ENCODE measurements at regions not wholly inside any gene's neighbourhood (a gene's known extent, or its start where the extent isn't known, plus 50 kb on each side); places are given as distances from the start of the nearest gene placed in this dataset.

GRCh38 chr2:222037211-222037610, 261.6 kb downstream of the PAX3 start:
- no peak for TF ChIP-seq NFRKB (IDR thresholded peaks at IDR 0.05)
- no peak for TF ChIP-seq SUZ12 (IDR thresholded peaks at IDR 0.05)
- TF ChIP-seq L3MBTL2 (conservative IDR thresholded peaks at IDR 0.05): no peak
- no peak for TF ChIP-seq FOXM1 (IDR thresholded peaks at IDR 0.05; ENCODE audit: borderline replicate concordance)
